Astrocyte (in vitro differentiated cells and primary cell): ENCODE measurements at regions not wholly inside any gene's neighbourhood (a gene's known extent, or its start where the extent isn't known, plus 50 kb on each side); places are given as distances from the start of the nearest gene placed in this dataset.

ENCODE experiments used
- CTCF ChIP-seq: IDR thresholded peaks from 2 replicates; pipeline ENCODE4 v1.5.1; 2011; ENCODE audit warnings: low read depth, mild to moderate bottlenecking, inconsistent platforms, low read length, moderate library complexity; ENCODE audit not compliant: insufficient read depth
- EZH2 ChIP-seq: IDR thresholded peaks from 2 replicates; pipeline ENCODE4 v1.6.1; 2012; ENCODE audit warnings: mild to moderate bottlenecking, low read length, inconsistent platforms; ENCODE audit not compliant: insufficient read depth

GRCh38 chr12:75702477-75703093, 191.2 kb upstream of the KRR1 start:
- no peak for TF ChIP-seq CTCF
- TF ChIP-seq EZH2: no peak
